Stimulated activated CD8-positive, alpha-beta memory T cell treated with anti-CD3 and anti-CD28 coated beads, Interleukin-15, amount 100 ng/mL, for 1 hour (primary cell): ENCODE measurements at regions not wholly inside any gene's neighbourhood (a gene's known extent, or its start where the extent isn't known, plus 50 kb on each side); places are given as distances from the start of the nearest gene placed in this dataset.

Experiments
- DNase-seq: peaks from one replicate; pipeline ENCODE4 v3.0.0-alpha.2; 2020; ENCODE audit warnings: low read depth

GRCh38 chr2:23093513-23093912 is 291.5 kb upstream of the KLHL29 start:
- DNase-seq, result no peak

- no peak for DNase-seq
Observed at GRCh38 chr2:23096906-23097602, 287.9 kb upstream of the KLHL29 start.

GRCh38 chr2:23100406-23100805 is 284.6 kb upstream of the KLHL29 start:
- DNase-seq, result no peak

GRCh38 chr2:23106242-23106785 is 278.7 kb upstream of the KLHL29 start:
- DNase-seq, result no peak

- no peak for DNase-seq
Observed at GRCh38 chr2:23107327-23107941, 277.5 kb upstream of the KLHL29 start.

- no peak for DNase-seq
Observed at GRCh38 chr2:23111263-23111662, 273.7 kb upstream of the KLHL29 start.

- DNase-seq, result no peak
Observed at GRCh38 chr2:23112517-23112916, 272.5 kb upstream of the KLHL29 start.

GRCh38 chr2:23114299-23114698 is 270.7 kb upstream of the KLHL29 start:
- no peak for DNase-seq

- DNase-seq, result no peak
Observed at GRCh38 chr2:23118313-23118712, 266.7 kb upstream of the KLHL29 start.

- DNase-seq, result no peak
Observed at GRCh38 chr2:23118894-23119293, 266.1 kb upstream of the KLHL29 start.

GRCh38 chr2:23120161-23120560 is 264.8 kb upstream of the KLHL29 start:
- no peak for DNase-seq

GRCh38 chr2:23121968-23122648 is 262.9 kb upstream of the KLHL29 start:
- no peak for DNase-seq

- no peak for DNase-seq
Observed at GRCh38 chr2:23122681-23123215, 262.2 kb upstream of the KLHL29 start.

- no peak for DNase-seq
Observed at GRCh38 chr2:23123686-23124085, 261.3 kb upstream of the KLHL29 start.

- no peak for DNase-seq
Observed at GRCh38 chr2:23124214-23124750, 260.7 kb upstream of the KLHL29 start.

GRCh38 chr2:23127465-23127864 is 257.5 kb upstream of the KLHL29 start:
- no peak for DNase-seq

- DNase-seq, result no peak
Observed at GRCh38 chr2:23128684-23129292, 256.2 kb upstream of the KLHL29 start.

GRCh38 chr2:23131066-23131575 is 253.9 kb upstream of the KLHL29 start:
- no peak for DNase-seq

GRCh38 chr2:23132000-23132399 is 253.0 kb upstream of the KLHL29 start:
- DNase-seq, result no peak

GRCh38 chr2:23132823-23133595 is 252.0 kb upstream of the KLHL29 start:
- DNase-seq, result no peak

GRCh38 chr2:23134726-23135125 is 250.3 kb upstream of the KLHL29 start:
- DNase-seq, result no peak
